ENCODE measurements at regions not wholly inside any gene's neighbourhood (a gene's known extent, or its start where the extent isn't known, plus 50 kb on each side); places are given as distances from the start of the nearest gene placed in this dataset.

- ChIA-PET POLR2A (no interaction called here), CTCF (no interaction called here)
- no peak overlapping the region for H3K4me3 ChIP-seq (ENCODE audit: low read depth, low read length)
- DNase-seq (ENCODE audit: low read depth, low spot score) = no peak
- no peak for TF ChIP-seq CTCF (IDR thresholded peaks at IDR 0.05; ENCODE audit: insufficient read depth, low read length, missing control alignments)
These were observed 1036.9 kb upstream of the EPHA7 start for GRCh38 chr6:94456266-94456665.

GRCh38 chr6:94454231-94454630 lies 1034.9 kb upstream of the EPHA7 start:
- TF ChIP-seq CTCF (IDR thresholded peaks at IDR 0.05; ENCODE audit: insufficient read depth, low read length, missing control alignments) = no peak
- H3K4me3 ChIP-seq (ENCODE audit: low read depth, low read length) = no peak overlapping the region
- CTCF ChIA-PET = no interaction called here

GRCh38 chr6:94446120-94446519 lies 1026.8 kb upstream of the EPHA7 start:
- no peak for TF ChIP-seq CTCF (IDR thresholded peaks at IDR 0.05; ENCODE audit: insufficient read depth, low read length, missing control alignments)
- POLR2A ChIA-PET = no interaction called here
- CTCF ChIA-PET = no interaction called here
- H3K4me3 ChIP-seq (ENCODE audit: low read depth, low read length) = no peak overlapping the region
- no peak for DNase-seq (ENCODE audit: low read depth, low spot score)

More at GRCh38 chr6:94454231-94454630, 1034.9 kb upstream of the EPHA7 start:
- POLR2A ChIA-PET = no interaction called here
- no peak for DNase-seq (ENCODE audit: low read depth, low spot score)

- POLR2A ChIA-PET = no interaction called here
- CTCF ChIA-PET = no interaction called here
- no peak for DNase-seq (ENCODE audit: low read depth, low spot score)
- TF ChIP-seq CTCF (IDR thresholded peaks at IDR 0.05; ENCODE audit: insufficient read depth, low read length, missing control alignments) = no peak
- no peak overlapping the region for H3K4me3 ChIP-seq (ENCODE audit: low read depth, low read length)
These were observed 1024.3 kb upstream of the EPHA7 start for GRCh38 chr6:94443701-94444100.

GRCh38 chr6:94424692-94425091 lies 1005.3 kb upstream of the EPHA7 start:
- no peak overlapping the region for H3K4me3 ChIP-seq (ENCODE audit: low read depth, low read length)
- ChIA-PET CTCF (no interaction called here), POLR2A (no interaction called here)

GRCh38 chr6:94417363-94417762 lies 998.0 kb upstream of the EPHA7 start:
- CTCF ChIA-PET = no interaction called here
- no peak for TF ChIP-seq CTCF (IDR thresholded peaks at IDR 0.05; ENCODE audit: insufficient read depth, low read length, missing control alignments)
- no peak overlapping the region for H3K4me3 ChIP-seq (ENCODE audit: low read depth, low read length)
- POLR2A ChIA-PET = no interaction called here
- DNase-seq (ENCODE audit: low read depth, low spot score) = no peak

More at GRCh38 chr6:94424692-94425091, 1005.3 kb upstream of the EPHA7 start:
- TF ChIP-seq CTCF (IDR thresholded peaks at IDR 0.05; ENCODE audit: insufficient read depth, low read length, missing control alignments) = no peak
- no peak for DNase-seq (ENCODE audit: low read depth, low spot score)
